ENCODE measurements at regions not wholly inside any gene's neighbourhood (a gene's known extent, or its start where the extent isn't known, plus 50 kb on each side); places are given as distances from the start of the nearest gene placed in this dataset.

DNA sequence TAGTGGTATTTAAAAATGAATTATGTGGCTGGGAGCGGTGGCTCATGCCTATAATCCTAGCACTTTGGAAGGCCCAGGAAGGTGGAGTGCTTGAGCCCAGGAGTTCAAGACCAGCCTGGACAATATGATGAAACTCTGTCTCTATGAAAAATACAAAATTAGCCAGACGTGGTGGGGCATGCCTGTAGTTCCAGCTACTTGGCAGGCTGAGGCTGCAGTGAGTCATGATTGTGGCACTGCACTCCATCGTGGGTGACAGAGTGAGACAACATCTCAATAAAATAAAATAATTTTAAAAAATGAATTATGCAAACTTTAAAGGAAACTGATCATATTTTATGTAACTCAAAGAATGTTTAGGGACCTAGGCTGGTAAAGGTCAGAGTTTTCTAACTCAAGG, 310.8 kb upstream of the DMRT1 start:
- intact Hi-C loops (cut with DNase I) = no loop called here
- Histone ChIP-seq H3K36me3 (no peaks in the 10 kb centered on the region), H3K27ac (no peak overlapping the region)

DNA sequence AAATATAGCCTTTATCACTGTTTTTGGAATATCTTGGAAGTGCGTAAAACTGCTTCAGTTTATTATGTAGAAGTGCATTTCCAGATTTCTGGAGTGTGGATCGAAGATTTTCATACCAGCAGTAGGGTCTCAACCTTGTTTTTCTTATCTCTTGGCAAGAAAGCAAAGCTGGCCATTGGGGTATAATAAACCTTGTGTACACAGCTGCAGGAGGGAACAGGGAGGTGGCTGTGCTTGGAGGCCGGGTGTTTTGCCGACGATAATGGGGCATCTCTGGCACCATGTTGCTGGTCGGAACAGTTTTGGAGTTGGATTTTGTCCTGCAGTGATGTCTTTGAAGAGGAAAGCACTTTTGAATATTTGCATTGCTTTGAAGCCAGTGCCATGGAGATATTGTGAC, 308.8 kb upstream of the DMRT1 start:
- no peak overlapping the region for H3K4me3 ChIP-seq
- peaks cover 3% of the 10 kb centered on the region for H3K4me1 ChIP-seq
- H3K27ac ChIP-seq = no peak overlapping the region
- H3K27me3 ChIP-seq = no peaks in the 10 kb centered on the region
- TF ChIP-seq, protein P1, sequence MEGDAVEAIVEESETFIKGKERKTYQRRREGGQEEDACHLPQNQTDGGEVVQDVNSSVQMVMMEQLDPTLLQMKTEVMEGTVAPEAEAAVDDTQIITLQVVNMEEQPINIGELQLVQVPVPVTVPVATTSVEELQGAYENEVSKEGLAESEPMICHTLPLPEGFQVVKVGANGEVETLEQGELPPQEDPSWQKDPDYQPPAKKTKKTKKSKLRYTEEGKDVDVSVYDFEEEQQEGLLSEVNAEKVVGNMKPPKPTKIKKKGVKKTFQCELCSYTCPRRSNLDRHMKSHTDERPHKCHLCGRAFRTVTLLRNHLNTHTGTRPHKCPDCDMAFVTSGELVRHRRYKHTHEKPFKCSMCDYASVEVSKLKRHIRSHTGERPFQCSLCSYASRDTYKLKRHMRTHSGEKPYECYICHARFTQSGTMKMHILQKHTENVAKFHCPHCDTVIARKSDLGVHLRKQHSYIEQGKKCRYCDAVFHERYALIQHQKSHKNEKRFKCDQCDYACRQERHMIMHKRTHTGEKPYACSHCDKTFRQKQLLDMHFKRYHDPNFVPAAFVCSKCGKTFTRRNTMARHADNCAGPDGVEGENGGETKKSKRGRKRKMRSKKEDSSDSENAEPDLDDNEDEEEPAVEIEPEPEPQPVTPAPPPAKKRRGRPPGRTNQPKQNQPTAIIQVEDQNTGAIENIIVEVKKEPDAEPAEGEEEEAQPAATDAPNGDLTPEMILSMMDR (IDR thresholded peaks at IDR 0.05) = no peak
- no peak overlapping the region for H3K9ac ChIP-seq (ENCODE audit: low read depth in 2 of 2, low read length in 2 of 2)
- intact Hi-C loops (cut with DNase I) = no loop called here
- H3K36me3 ChIP-seq = no peaks in the 10 kb centered on the region
- H3K9me3 ChIP-seq = no peaks in the 10 kb centered on the region
- DNase-seq = peak; percentile 65

More for the DNA sequence above, 310.8 kb upstream of the DMRT1 start:
- no peaks in the 10 kb centered on the region for H3K27me3 ChIP-seq
- no peaks in the 10 kb centered on the region for H3K9me3 ChIP-seq
- no peak overlapping the region for H3K9ac ChIP-seq (ENCODE audit: low read depth in 2 of 2, low read length in 2 of 2)
- no peak overlapping the region for H3K4me3 ChIP-seq
- peaks cover 3% of the 10 kb centered on the region for H3K4me1 ChIP-seq
- TF ChIP-seq, protein P1 (IDR thresholded peaks at IDR 0.05) = no peak
- no peak for DNase-seq

DNA sequence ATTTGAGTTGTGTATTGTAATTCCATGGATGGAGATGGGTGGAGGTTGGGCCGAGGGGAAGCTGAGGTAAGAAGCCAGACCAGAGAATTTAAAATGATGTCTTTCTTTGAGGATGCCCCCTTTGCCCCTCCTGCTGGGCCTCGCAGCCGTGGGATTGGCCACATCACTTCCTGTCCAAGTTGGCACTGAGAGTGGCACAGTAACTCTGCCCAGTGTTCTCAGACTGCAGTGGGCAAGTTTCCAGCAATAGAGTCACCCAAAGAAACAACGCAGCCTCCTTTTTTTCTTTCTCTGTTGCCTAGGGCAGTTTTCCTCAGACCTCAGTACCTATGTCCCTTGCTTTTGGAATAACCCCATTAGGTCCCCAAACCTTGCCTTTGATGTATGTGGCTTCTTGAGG, 306.6 kb upstream of the DMRT1 start:
- TF ChIP-seq, protein P1 (IDR thresholded peaks at IDR 0.05) = no peak
- Histone ChIP-seq H3K4me3 (no peak overlapping the region), H3K9me3 (no peaks in the 10 kb centered on the region), H3K27ac (no peak overlapping the region), H3K36me3 (no peaks in the 10 kb centered on the region), H3K27me3 (no peaks in the 10 kb centered on the region), H3K9ac (ENCODE audit: low read depth in 2 of 2, low read length in 2 of 2) (no peak overlapping the region), H3K4me1 (peaks cover 3% of the 10 kb centered on the region)
- DNase-seq = no peak
- intact Hi-C loops (cut with DNase I) = no loop called here

DNA sequence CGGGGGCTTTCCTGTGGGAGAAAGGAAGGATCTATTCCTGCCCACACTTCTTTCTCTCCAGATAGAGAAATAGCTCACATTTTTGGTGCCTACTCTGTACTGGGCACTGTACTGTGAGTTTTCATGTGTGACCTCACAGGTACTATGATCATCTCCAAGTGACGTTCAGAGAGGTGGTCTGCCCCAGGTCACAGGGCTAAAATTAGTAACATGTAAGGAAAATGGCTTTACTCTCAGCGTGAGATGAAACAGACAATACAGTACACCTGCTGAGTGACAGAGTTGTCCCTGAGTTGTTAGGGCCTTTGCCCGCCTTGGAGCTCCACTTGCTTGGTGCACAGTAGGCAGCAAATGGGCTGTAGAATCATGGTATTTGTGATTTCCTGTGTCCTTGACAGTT, 306.1 kb upstream of the DMRT1 start:
- Histone ChIP-seq H3K9ac (ENCODE audit: low read depth in 2 of 2, low read length in 2 of 2) (no peak overlapping the region), H3K27me3 (no peaks in the 10 kb centered on the region), H3K36me3 (no peaks in the 10 kb centered on the region), H3K27ac (no peak overlapping the region), H3K9me3 (no peaks in the 10 kb centered on the region), H3K4me1 (peaks cover 3% of the 10 kb centered on the region), H3K4me3 (no peak overlapping the region)
- DNase-seq = no peak
- intact Hi-C loops (cut with DNase I) = no loop called here
- TF ChIP-seq, protein P1 (IDR thresholded peaks at IDR 0.05) = no peak

DNA sequence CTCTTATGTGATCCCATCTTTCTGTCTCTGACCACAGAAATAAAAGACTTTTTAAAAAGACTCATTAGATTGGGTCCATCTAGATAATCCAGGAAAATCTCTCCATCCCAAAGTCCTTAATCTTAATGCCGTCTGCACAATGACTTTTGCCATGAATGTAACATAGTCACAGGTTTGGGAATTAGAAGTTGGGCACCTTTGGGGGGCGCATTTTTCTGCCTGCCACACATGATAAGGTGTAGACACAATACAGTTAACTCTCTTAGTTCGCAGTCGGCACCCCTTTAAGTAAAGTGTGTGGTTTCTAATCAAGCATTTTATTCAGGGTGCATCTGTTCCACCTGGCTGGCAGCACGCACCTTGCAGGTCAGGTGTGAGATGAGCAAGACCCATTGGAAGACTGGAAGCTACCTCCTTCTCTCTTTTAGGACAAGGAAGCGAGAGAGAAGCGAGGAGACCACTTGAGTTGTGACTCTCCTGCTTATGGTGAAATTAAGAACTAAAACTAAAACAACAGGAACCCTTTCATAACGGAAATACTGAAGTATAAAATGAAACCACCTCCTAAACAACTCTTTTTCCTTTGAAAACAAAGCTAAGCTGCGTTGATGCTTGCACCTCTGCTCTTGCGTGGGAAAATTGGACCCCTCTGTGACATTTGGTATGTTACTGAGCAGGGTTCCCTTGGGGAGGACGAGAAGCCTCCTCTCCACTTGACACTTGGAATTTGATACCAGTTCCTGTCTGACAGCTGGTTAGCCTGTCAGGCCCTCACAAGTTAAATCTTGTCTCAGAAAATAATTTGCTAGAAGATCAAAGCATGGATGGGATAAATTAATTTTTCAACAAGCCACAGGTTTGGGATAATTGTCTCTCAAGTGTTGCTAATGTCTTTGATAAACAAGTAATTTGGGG, 304.6 kb upstream of the DMRT1 start:
- H3K4me1 ChIP-seq = peaks cover 3% of the 10 kb centered on the region
- H3K9ac ChIP-seq (ENCODE audit: low read depth in 2 of 2, low read length in 2 of 2) = no peak overlapping the region

More for the DNA sequence above, 304.6 kb upstream of the DMRT1 start:
- Histone ChIP-seq H3K27ac (no peak overlapping the region), H3K9me3 (no peaks in the 10 kb centered on the region), H3K27me3 (no peaks in the 10 kb centered on the region), H3K36me3 (no peaks in the 10 kb centered on the region), H3K4me3 (no peak overlapping the region)
- TF ChIP-seq, protein P1 (IDR thresholded peaks at IDR 0.05) = no peak
- no peak for DNase-seq
- intact Hi-C loops (cut with DNase I) = no loop called here

Measured in colonic mucosa (tissue), 4 donors.